NCI-H1436 treated with DMSO at 0.1 percent for 48 hours (cell line): ENCODE measurements at regions not wholly inside any gene's neighbourhood (a gene's known extent, or its start where the extent isn't known, plus 50 kb on each side); places are given as distances from the start of the nearest gene placed in this dataset.
"Not testable (repeated sequence)": the region's sequence is repeated elsewhere in the genome, so short reads cannot be mapped to it uniquely, and the experiment has no call there.

Experiments used
- DNase-seq: peaks from one replicate; lab custom pipeline; 2025; lab: John Stamatoyannopoulos, UW

GRCh38 chr6:144359783-144360182 lies 74.6 kb downstream of the UTRN start:
- DNase-seq: no peak

DNA sequence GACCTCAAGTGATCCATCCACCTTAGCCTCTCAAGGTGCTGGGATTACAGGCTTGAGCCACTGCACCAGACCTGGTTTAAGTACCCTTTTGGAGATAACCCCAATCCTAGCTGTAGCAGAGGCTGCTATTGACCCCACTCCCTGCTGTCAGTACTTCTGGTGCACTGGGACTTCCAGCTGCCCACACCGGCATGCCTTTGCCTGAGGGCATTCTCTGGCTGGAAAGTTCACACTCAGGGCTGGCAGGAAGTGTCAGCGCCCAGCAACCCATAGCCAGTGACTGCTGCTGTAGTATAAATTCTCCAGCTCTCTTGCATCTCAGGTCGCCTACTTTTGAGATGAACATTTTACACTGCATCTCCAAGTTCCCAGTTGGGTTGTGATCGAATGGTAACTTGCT lies 75.3 kb downstream of the UTRN start:
- DNase-seq: no peak

- no peak for DNase-seq
These were observed 75.9 kb downstream of the UTRN start for GRCh38 chr6:144361016-144361415.

DNA sequence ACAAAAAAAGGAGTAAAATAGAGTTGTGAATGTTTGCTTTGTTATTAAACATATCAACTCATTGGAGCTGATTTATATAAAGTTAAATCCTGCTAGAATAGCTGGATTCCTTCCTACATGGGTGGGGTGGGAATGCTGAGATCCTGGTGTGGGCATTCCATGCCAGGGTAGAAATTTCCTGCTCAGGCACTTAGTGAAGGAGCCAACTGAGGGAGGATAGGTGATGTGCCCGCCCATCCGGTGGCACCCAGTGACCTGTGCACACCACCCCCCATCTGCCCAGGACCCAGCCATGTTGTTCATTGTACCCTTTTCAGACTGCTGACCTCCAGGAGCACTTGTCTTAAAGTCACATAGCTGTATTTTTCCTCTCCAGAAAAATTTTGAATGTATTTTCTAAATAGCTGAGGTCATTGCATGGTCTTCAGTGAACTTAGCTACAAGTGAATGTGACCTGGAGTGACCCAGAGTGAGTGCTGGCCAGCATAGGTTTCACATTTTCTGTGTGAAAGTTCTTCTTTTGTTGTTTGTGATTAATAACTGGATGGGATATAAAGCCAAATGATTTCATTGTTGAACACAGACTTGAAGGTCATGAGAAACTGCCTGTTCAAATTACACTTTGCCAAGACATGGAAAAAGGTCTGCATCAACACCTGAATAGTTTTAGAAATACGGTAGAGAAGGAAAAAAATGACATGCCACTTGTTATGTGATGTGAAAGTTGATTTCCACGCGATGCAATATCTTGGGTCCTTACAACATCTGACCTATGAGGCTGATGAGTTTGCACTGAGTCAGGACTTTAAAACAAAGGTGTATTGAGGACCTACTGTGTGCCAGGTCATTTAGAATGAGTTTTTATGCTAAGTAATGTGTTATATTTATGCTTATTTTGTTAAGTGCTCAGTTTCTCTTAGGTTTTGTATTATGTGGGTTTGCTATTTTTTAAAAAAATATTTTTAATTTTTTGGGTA lies 77.2 kb downstream of the UTRN start:
- no peak for DNase-seq

DNA sequence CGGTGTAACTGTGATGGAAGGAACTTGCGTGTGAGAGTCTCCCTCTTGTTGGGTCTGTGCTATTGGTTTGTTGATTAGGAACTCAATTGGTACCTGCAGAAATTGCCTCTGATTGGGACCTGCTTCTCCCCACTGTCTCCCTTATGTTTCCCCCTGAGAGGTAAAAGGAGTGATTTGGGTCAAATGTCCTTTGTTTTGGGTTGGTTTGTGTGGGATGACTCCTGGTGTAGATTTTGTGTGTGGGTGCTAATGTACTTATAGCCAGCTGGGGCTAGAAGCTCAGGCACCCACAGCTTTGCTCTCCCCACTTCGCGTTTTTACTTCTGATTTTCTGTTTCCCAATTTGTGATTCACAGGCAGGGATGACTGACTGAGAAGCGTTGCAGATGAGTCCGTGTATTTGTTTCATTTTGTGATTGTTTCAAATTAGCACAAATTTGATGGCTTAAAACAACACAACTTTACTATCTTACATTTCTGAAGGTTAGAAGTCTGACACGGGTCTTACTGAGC lies 79.1 kb downstream of the UTRN start:
- no peak for DNase-seq

GRCh38 chr6:144364782-144365181 lies 79.6 kb downstream of the UTRN start:
- DNase-seq: no peak

GRCh38 chr6:144365271-144365670 lies 80.1 kb downstream of the UTRN start:
- DNase-seq: no peak

DNA sequence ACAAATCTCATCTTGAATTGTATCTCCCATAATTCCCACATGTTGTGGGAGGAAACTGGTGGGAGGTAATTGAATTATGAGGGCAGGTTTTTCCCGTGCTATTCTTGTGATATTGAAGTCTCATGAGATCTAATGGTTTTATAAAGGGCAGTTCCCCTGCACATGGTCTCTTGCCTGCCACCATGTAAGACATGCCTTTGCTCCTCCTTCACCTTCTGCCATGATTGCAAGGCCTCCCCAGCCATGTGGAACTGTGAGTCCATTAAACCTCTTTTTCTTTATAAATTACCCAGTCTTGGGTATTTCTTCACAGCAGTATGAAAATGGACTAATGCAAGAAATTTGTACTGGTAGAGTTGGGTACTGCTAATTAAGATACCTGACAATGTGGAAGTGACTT lies 84.6 kb downstream of the UTRN start:
- not testable (repeated sequence) for DNase-seq

DNA sequence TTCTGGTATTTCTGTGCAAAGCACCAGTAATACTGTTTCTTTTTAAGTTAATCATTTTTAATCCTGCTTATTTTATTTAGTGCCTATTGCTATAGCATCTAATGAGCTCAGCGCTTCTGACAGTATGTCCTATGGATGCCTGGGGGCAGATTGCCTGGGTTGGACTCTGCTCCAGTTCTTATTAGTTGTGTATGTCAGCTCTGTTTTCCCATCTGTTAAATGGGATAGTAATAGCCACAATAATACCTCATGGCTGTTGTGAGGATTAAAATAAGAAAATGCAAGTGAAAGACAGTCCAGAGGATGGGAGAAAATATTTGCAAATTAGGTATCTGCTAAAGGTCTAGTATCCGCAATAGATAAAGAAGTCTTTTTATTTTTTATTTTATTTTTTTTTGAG lies 87.0 kb downstream of the UTRN start:
- no peak for DNase-seq

- DNase-seq: no peak
These were observed 87.8 kb downstream of the UTRN start for GRCh38 chr6:144372611-144373594.

- not testable (repeated sequence) for DNase-seq
These were observed 89.4 kb downstream of the UTRN start for GRCh38 chr6:144374525-144374924.

- DNase-seq: no peak
These were observed 92.6 kb downstream of the UTRN start for GRCh38 chr6:144377586-144378210.

- DNase-seq: no peak
These were observed 93.3 kb downstream of the UTRN start for GRCh38 chr6:144378437-144378836.

DNA sequence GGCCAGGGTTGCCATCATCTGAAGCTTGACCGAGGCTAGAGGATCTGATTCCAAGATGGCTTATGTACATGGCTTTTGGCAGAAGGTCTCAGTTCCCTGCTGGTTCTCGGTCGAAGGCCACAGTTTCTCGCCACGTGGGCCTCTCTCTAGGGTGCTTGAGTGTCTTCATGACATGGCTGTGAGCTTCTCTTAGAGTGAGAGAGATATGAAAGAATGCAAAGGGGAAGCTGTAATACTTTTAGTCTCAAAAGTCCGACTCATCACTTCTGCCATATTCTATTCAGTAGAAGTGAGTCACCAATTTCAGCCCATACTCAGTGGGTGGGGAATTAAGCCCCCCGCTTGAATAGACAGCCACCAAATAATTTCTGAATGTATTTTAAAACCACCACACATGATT lies 94.2 kb downstream of the UTRN start:
- no peak for DNase-seq

DNA sequence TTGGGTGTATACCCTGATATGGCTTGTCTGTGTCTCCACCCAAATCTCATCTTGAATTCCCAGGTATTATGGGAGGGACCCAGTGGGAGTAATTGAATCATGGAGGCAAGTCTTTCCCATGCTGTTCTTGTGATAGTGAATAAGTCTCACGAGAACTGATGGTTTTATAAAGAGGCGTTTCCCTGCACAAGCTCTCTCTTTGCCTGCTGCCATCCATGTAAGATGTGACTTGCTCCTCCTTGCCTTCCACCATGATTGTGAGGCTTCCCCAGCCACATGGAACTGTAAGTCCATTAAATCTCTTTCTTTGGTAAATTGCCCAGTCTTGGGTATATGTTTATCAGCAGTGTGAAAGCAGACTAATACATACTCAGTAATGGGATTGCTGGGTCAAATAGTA lies 96.4 kb downstream of the UTRN start:
- DNase-seq: not testable (repeated sequence)

DNA sequence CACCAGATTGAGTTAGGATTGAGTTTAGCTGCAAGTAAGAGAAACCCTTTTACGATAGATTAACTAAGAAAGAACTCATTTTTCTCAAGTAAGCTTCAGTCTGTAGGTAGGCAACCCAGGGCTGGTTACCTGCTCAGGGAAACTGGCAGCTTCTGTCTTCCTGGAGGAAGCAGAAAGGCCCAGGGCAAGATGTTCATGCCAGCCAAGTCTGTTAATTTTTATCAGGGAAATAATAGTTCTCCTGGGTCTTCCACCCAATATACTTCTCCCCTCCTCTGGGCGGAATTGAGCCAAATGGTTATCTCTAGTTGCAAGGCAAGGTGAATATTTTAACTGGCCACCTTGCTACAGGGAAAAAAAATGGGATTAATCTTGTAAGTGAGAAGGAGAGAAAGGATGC lies 98.2 kb downstream of the UTRN start:
- DNase-seq: no peak

DNA sequence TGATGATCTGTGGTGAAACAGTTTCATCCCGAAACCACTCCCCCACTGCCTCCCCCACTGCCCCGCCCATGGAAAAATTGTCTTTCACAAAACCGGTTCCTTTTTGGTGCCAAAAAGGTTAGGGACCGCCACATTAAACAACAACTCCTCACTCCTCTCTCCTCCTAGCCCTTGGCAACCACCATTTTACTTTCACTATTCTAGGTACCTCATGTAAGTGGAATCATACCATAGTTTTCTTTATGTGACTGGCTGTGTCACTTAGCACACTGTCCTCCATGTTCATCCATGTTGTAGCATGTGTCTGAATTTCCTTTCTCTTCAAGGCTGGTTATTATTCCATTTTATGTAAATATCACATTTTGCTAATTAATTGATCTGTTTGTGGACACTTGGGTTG lies 99.3 kb downstream of the UTRN start:
- DNase-seq: no peak

DNA sequence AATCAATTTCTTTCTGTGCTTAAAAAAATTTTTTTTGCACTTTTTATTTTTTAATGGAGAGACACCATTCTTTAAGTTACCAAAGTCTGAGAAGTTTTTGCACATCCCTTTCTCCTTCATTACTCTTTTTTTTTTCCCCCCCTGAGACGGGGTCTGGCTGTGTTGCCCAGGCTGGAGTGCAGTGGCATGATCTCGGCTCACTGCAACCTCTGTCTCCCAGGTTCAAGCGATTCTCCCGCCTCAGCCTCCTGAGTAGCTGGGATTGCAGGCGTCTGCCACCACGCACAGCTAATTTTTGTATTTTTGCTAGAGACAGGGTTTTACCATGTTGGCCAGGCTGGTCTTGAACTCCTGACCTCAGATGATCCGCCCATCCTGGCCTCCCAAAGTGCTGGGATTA lies 104.3 kb downstream of the UTRN start:
- DNase-seq: not testable (repeated sequence)

- DNase-seq: no peak
These were observed 105.1 kb downstream of the UTRN start for GRCh38 chr6:144390202-144390601.

DNA sequence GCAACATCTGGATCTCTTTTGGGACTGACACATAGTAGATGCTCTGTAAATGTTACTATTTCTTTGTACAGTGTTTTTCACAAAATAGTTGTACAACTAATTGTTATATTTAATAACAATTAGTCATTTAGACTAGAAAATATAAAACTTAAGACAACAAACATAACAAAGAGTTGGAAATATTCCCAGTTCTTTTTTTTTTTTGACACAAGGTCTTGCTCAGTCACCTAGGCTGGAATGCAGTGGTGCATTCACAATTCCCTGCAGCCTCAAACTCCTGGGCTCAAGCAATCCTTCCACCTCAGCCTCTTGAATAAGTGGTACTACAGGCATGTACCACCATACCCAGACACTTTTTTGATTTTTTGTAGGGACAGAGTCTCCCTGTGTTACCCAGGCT lies 105.8 kb downstream of the UTRN start:
- no peak for DNase-seq

- no peak for DNase-seq
These were observed 107.4 kb downstream of the UTRN start for GRCh38 chr6:144392536-144392935.

- DNase-seq: no peak
These were observed 109.1 kb downstream of the UTRN start for GRCh38 chr6:144394210-144394609.
